PC-3 (cell line): ENCODE measurements at regions not wholly inside any gene's neighbourhood (a gene's known extent, or its start where the extent isn't known, plus 50 kb on each side); places are given as distances from the start of the nearest gene placed in this dataset.

Source experiments
- EZH2 ChIP-seq: fragments of 300-600 bp; sonication (generic); IDR thresholded peaks from one replicate; pipeline ENCODE4 v1.6.1; 2017; ENCODE audit warnings: antibody characterized with exemption, mild to moderate bottlenecking, low read length; ENCODE audit not compliant: unreplicated experiment
- EZH2phosphoT487 ChIP-seq: fragments of 300-600 bp; sonication (generic); IDR thresholded peaks from 2 replicates; pipeline ENCODE4 v1.6.1; 2018; ENCODE audit warnings: mild to moderate bottlenecking, antibody characterized with exemption, low read length, borderline replicate concordance
- TF ChIP-seq, protein P1 (sequence below): fragments of 300-600 bp; sonication (generic); conservative IDR thresholded peaks from 2 replicates; pipeline ENCODE4 v1.5.1; 2017; ENCODE audit warnings: antibody characterized with exemption, low read depth, mild to moderate bottlenecking, low read length

DNA sequence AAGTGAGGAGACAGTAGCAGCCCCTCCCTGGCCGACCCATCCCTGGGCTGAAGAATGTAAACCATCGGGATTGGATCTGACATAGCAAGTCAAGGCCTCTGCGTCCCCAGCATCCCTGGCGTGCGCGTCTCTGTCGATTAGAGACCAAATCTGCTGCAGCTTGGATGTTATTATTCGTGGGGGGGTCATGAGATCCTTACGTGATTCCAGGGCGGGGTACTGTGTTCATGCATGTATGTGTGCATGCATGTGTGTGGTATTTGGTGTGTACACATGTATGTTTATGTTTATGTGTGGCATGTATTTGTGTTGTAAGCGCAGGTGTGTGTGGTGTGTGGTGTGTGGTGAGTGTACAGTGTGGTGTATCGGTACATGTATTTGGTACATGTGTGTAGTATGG, 741.8 kb upstream of the SALL3 start:
- TF ChIP-seq, protein P1, sequence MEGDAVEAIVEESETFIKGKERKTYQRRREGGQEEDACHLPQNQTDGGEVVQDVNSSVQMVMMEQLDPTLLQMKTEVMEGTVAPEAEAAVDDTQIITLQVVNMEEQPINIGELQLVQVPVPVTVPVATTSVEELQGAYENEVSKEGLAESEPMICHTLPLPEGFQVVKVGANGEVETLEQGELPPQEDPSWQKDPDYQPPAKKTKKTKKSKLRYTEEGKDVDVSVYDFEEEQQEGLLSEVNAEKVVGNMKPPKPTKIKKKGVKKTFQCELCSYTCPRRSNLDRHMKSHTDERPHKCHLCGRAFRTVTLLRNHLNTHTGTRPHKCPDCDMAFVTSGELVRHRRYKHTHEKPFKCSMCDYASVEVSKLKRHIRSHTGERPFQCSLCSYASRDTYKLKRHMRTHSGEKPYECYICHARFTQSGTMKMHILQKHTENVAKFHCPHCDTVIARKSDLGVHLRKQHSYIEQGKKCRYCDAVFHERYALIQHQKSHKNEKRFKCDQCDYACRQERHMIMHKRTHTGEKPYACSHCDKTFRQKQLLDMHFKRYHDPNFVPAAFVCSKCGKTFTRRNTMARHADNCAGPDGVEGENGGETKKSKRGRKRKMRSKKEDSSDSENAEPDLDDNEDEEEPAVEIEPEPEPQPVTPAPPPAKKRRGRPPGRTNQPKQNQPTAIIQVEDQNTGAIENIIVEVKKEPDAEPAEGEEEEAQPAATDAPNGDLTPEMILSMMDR, result no peak
- TF ChIP-seq EZH2phosphoT487 (no peak), EZH2 (no peak)
